GM11168 (cell line): ENCODE measurements at regions not wholly inside any gene's neighbourhood (a gene's known extent, or its start where the extent isn't known, plus 50 kb on each side); places are given as distances from the start of the nearest gene placed in this dataset.

Experiments used
- in situ Hi-C: fragments of 300-500 bp; cut with MboI; formaldehyde crosslinking; loops from one replicate; pipeline ENCODE4 v1.12.0; 2022; ENCODE audit warnings: low sequenced_read_pairs; ENCODE audit not compliant: unreplicated experiment

DNA sequence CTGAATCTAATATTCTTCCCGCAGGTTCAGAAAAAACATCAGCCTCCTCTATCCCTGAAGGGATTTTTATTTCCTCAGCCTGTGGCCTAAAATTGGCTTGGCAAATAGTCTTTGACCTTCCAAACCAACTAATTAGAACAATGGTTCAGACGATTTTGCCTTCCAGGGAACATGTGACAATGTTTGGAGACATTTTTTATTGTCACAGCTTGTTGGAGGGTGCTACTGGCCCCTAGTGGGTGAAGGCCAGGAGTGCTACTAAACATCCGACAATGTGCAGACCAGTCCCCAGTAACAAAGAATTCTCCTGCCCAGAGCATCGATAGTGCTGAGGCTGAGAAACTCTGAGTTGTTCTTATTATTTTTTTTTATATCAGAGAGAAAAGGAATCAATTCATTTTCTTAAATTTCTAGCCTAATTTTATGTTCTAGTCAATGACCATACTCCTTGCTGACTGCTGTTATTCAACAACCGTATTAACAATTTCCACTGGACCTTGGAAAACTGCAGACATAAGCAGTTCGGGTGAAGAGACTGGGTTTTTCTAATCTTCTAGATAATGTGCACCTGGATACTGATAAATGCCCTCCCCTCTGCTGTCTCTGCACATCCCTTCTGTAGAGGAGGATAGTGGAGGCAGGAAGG is 280.7 kb downstream of the LMX1A start:
- in situ Hi-C loops, result no loop called here

DNA sequence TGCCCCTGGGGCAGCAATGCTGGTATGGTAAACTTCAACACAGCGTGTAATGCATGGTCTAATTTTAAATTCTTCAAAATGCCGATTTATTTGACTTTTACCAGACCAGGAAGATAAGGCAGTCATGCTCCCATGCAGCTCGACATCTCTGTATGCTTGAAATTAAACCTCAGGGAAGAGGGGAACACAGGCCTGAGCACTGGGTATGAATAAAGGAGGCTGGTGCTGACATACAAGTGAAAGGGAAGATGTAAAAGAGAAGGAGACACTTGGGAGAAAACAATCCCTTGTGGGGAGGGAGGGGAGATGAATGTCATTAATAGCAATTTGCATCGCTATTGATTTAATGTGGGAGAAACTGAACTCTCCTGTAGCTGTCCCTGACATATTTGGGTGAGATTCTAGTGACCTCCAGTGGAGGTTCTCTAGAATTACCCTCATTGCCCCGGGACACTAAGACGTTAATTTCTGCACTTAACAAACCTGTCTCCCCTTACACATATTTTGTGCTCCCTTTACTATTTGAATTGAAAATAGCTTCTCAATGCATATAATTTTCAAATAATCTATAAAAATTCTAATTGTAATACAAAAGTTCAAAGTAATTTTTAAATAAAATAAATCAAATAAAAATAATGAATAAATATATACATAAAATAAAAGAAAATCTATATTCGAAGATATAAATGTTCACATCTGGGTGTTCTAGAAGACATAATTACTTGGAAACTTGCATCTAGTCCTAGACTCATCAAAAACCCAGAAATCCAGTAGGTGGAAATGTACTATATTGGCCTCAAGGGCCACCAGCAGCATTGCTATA is 283.1 kb downstream of the LMX1A start:
- in situ Hi-C loops, result loop anchor here (25.0 kb wide), 1 partner anchor 1686 kb away; no protein-coding TSS in a partner anchor

DNA sequence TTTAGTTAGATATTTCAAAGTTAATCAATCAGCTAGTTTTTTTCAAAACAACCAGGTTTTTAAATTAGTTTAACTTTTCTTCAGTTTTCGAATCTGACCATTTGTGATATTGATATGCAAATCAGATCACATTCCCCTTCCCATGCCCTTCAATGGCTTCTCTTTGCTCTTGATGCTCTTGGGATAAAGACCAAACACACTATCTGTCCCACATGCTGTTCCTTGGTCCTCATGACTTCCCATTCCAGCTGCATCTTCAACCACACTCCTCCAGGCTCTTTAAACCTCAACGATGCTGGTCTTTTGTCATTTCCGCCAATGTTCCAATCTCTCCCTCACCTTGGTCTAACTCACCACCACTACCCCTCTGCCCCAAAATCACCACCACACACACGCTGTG is 285.8 kb downstream of the LMX1A start:
- in situ Hi-C loops, result loop anchor here (25.0 kb wide), 1 partner anchor 1683 kb away; no protein-coding TSS in a partner anchor

DNA sequence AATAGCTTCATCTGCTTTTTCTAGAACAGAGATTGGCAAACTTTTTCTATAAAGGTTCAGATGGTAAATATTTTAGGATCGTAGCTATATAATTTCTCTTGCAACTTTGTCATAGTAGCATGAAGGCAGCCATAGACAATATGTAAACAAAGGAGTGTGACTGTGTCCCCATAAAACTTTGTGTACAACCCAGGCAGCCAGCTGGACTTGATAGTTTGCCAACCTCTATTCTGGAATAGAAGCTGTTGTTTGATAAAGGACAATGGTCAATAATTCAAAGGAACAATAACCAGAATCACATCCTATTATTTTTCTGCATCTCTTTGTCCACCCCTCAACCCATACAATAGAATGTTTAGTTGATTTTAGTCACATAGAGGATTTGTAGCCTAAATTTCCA is 286.7 kb downstream of the LMX1A start:
- in situ Hi-C loops, result loop anchor here (25.0 kb wide), 1 partner anchor 1683 kb away; no protein-coding TSS in a partner anchor

DNA sequence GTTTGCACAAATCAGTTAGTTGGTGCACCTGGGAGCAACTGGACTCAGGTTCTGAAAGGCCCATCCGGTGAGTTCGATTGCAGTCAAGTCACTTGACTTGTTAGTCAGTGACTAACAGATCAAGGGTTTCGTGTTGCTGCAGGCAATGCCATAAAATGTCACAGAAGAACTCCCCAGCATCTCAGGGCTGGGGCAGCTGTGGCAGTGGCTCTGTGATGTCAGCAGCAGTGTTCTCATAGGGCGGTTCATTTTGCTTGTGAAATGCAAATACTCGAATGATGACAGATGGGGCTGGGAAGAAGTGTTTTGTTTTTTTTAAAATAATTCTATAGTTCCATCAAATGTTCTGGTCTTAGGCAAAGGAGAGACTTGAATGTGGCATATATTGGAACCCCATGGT is 287.8 kb downstream of the LMX1A start:
- in situ Hi-C loops, result loop anchor here (25.0 kb wide), 1 partner anchor 1681 kb away; no protein-coding TSS in a partner anchor

DNA sequence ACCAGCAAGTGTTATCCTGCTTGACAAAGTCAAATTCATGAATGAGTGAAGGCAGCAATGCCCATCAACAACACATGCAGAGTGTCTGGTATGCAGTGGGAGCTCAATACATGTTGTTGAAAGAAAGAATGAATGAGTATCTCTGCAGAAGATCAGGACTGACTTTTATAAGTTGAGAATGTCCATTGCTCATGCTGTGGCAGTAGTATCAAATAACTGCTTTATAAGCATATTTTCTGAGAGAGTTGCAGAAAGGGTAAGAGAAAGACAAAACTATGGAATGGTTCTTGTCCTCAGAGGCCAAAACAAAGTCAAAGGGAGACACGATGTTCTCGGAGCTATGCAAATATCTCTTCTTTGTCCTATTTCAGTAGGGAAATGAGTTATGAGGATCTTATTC is 288.7 kb downstream of the LMX1A start:
- in situ Hi-C loops, result loop anchor here (25.0 kb wide), 1 partner anchor 1681 kb away; no protein-coding TSS in a partner anchor

DNA sequence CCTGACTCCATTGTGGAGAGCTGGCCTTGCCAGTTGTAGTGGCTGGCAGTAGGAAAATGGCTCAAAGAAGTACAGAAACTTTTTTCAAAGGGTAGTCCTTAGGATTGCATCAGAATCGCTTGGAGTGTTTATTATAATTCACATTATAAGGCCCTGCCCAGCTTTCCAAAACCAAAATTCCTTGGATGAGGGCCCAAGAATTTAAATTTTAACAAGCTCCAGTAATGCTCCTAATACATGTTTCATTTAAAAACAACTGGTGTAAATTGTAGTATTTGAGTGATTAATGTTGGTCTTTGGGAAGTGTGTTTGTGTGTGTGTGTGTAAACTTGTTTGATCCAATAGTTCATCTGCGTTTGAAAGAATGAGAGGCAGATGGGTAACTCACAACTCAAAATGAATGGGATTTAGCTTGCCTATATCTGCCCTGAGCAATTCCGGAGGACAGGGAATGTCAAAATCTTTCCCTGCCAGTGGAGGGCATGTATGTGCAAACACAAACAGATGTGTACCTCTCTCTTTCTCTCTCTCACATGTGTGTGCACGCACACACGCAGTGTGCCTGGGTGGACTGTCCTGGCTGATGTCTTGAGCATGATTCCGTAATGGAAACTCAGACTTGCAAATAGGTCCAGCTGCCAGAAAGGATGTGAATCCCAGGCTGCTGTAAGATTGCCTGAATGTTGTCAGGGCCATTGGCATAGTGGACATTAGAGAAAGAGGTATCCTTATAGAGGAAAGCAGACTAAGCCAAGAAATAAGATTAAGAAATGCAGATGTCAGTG is 293.1 kb downstream of the LMX1A start:
- in situ Hi-C loops, result loop anchor here (25.0 kb wide), 1 partner anchor 1676 kb away; no protein-coding TSS in a partner anchor

DNA sequence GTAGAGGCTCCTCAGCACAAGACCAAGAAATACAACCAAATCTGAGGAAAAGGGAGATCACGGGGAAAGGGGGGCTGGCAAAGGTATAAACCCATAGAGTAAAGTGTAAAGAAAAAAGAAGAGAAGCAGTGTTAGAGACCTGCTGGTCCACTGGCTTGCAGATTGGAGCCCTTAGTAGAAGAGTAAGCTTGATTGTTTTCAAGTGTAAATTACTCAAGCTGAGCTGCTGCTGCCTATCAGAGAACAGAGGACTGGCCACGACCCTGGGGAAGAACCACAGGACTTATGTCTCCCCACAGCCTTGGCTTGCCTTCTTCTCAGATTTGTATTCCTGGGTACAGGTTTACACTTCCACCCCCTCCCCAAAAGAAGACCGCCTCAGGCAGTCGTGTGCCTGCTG is 294.2 kb downstream of the LMX1A start:
- in situ Hi-C loops, result loop anchor here (25.0 kb wide), 1 partner anchor 1675 kb away; no protein-coding TSS in a partner anchor

DNA sequence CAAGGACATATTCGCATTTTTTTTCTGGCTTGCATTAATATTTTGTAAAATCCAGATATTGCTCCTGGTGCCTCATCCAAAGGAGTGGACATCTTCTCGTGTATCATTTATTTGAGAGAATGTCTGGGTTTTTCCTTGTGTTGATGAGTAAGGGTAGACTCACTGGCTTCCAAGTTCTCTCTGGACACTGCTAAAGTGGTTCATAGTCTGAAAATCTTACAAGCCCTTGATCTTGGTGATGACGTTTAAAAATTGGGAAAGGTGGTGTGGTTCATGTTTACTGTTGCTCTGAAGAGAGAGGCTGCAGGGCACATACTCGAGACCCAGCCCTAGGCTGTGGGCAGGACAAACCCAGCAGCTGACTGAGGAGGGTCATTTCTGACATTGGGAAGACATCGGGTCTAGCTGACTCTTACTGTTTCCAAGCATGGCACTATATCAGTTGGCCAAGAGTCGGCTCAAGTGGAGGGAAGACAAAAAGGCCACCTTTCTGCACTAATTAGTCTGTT is 296.2 kb downstream of the LMX1A start:
- in situ Hi-C loops, result loop anchor here (25.0 kb wide), 1 partner anchor 1673 kb away; no protein-coding TSS in a partner anchor

DNA sequence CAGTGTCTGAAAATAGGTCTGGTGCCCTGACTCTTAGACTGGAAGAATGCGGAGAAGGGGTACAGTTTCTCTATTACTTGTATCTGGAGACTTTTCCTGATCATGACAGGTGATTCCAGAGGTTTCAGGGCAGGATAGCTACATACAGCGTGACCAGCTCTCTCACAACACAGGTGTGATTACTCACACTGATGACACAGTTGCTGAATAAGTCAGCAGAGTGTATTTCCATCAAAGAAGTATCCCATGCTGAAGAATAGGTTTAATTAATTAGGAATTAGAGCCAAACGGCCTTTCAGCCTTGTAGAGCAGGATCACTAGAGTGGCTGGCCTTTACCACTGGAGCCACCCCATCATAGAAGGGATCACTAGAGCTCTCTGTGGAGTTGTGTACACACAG is 298.6 kb downstream of the LMX1A start:
- in situ Hi-C loops, result loop anchor here (25.0 kb wide), 1 partner anchor 1671 kb away; no protein-coding TSS in a partner anchor

DNA sequence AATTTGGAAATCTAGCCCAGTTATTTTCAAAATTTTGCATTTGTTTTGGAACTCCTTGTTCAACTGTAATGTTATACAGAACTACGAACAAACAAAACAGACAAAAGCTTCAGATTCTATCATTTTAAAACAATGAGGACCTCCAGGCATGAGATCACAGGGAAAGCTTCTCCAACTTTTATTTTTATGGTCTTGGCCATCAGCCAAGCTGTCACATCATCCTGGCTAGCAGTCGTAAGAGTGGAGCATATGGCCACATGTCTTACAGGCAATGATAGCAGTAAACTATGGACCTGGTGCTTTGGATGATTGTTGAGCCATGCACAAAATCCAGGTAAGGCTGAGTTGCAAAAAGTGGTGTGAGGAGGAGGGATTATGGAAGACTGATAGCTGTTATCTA is 299.6 kb downstream of the LMX1A start:
- in situ Hi-C loops, result loop anchor here (25.0 kb wide), 1 partner anchor 1670 kb away; no protein-coding TSS in a partner anchor

DNA sequence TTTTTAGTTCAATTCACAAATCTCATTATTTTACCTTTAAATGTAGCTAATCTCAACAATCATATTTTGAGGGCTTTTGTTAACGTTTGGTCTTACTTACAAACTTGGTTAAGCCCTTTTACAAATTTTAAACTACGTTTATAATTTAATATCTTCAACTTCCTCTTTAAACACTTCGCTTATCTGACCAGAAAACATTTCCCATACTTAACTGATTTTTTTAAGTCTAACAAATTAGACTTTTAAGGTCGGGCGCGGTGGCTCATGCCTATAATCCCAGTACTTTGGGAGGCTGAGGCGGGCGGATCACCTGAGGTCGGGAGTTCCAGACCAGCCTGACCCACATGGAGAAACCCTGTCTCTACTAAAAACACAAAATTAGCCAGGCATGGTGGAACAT is 300.9 kb downstream of the LMX1A start:
- in situ Hi-C loops, result loop anchor here (25.0 kb wide), 1 partner anchor 1668 kb away; no protein-coding TSS in a partner anchor

DNA sequence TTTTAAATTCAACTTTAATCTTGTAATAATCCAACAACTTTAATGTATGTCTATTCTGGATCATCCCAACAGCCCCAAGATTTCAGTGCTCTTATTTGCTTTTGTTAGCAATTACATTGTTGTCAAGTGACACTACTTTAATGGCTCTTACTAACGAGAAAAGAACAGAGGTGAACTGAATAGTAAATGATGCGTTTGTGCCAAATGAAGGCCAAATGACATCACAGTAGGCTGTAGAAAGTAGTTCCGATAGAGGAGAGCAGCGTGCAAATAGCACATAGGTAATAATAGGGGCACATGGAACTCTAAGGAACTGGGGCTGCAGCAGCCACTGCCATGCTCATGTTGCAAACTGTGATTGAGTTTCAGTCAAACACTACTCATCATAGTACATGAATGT is 301.9 kb downstream of the LMX1A start:
- in situ Hi-C loops, result loop anchor here (25.0 kb wide), 1 partner anchor 1667 kb away; no protein-coding TSS in a partner anchor

DNA sequence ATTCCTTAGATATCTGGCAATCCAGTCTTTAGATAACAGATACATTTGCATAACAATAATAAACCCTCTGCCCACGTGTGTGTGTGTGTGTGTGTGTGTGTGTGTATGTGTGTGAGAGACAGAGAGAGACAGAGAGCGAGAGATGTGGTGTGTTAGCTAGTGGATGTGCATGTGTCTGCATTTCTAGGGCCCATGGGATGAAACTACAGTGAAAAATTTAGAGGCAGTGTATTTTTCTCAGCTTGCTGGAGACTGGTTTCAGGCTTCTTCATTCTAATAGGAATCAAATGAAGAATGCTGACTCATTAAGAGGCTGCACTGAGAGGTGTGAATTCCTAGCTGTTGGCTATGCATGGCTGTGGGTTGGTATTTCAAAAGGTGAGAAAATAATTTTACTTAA is 303.2 kb downstream of the LMX1A start:
- in situ Hi-C loops, result loop anchor here (25.0 kb wide), 1 partner anchor 1666 kb away; no protein-coding TSS in a partner anchor

DNA sequence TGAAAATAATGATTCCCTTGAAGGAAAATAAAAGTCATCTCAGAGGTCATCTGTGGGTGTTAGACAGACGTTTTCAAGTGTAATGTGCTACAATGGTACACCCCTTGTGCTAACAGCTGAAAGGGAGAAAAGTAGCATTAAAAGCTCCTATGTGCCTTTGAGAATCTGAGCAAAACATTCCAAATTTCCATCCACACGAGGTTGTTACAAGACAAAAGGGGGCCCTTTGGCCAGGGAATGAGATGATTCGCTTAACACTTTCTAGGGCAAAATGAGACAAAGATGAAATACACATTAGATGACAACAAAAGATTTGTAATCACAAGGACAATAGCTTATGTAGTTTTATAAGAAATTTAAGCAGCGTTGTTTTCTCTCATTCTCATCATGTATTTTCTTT is 303.6 kb downstream of the LMX1A start:
- in situ Hi-C loops, result loop anchor here (25.0 kb wide), 1 partner anchor 1666 kb away; no protein-coding TSS in a partner anchor

DNA sequence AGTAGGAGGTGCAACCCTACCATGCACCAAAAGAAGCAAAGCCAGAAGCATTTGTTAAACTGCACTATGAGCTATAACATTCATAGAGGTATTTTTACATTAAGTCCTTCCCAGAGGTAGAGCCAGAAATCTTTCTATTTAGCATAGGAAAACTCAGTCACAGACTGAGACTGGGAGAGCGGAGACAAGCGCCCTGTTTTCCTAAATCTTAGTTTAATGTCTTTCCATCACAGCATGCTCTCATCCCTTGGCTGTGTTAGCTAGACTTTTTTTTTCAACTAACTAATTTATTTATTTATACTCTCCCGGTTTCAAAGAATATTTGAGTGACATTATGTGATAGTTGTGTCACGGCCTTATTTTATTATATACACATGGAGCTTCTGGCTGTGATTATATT is 304.1 kb downstream of the LMX1A start:
- in situ Hi-C loops, result loop anchor here (25.0 kb wide), 1 partner anchor 1665 kb away; no protein-coding TSS in a partner anchor

DNA sequence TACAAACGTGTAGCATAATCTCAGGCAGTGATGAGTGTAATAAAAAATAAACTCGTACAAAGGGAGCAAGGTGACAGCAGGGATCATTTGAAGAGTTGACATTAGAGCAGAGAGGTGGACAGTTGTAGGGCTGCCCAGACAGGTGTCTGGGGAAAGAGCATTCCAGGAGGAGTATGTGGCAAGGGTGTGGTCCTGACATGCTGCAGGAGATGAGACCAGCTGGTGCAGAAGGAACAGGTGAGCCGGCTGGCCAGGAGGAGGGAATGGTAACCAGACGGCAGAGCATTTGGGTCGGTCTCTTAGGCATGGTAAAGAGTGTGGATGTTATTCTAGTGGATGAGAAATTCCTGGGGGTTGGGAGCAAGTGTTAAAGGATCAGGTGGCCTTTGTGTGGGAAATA is 306.3 kb downstream of the LMX1A start:
- in situ Hi-C loops, result loop anchor here (25.0 kb wide), 1 partner anchor 1663 kb away; no protein-coding TSS in a partner anchor

DNA sequence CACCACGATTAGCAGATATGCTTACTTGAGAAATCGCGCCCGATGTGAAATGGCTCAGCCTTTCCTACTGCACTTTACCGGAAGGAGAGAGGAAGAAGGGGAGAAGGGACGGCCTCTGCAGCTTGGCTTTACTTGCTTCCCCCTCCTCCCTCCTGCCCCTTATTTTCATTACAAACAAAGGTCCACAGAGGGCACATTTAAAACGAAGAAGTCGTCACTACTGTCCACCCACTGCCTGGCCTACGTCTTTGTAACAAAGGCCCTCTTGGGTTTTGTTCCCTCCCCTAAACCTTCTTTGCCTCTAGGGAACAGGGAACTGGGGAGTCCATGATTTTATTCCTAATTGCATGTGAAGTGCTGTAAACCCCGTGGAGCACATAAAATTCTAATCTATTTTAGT is 308.5 kb downstream of the LMX1A start:
- in situ Hi-C loops, result no loop called here

DNA sequence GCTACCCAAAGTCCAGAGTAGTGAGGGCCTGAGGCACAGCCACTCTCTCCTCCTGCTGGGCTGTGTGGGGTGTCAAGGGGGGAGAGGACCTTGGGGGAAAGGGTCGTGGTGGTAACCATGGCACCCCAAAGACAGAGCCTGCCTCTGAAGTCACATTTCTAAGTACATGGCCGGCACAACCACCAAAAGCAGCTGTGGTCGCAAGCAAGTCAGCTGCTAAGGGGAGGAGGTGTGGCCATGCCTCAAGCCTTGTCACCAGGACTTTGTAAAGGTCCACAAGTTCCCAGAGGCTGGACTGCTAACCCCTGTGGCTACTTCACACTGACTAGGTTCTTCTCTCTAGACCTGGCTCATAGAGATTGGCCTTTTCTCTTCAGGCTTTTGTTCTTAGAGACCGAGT is 310.6 kb downstream of the LMX1A start:
- in situ Hi-C loops, result no loop called here

DNA sequence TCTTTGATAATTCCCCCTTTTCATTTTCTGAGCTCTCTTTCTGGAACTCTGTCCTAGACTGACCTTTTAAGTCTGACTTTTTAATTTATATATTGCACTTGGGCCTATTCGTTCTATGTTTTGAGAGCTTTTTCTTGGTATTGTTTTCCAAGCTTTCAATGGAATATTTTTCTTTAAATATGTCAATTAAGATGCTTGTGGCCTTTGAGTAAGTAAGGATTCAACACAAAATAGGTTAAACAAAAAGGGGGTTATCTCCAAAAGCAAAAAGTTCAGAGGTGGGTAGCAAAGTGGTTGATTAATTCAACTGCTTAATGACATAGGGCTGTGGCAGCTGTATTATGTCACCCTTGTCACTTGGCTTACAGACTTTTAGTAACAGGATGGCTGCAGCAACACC is 315.9 kb downstream of the LMX1A start:
- in situ Hi-C loops, result no loop called here
